ENCODE measurements at regions not wholly inside any gene's neighbourhood (a gene's known extent, or its start where the extent isn't known, plus 50 kb on each side); places are given as distances from the start of the nearest gene placed in this dataset.
"Not testable (repeated sequence)": the region's sequence is repeated elsewhere in the genome, so short reads cannot be mapped to it uniquely, and the experiment has no call there.

DNA sequence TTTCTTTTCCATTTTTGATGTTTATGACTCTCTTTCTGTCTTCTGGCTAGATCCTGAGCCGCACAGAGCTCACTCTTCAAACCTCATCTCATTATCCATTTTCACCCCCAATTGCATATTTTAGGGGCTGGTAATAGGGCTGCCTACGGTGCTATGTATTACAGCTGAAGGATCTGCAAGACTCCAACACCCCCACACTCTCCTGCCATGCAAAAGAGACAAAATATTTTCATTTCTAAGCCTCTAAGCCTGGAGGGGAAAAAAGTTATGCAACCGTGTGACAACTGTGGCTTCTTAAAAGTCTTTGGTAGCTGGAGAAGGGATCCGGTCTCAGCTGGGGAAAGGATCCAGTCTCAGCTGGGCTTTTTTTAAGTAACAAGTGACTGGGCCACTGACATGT is 311.6 kb downstream of the NPHP4 start:
- Mint-ChIP-seq H3K9me3 (peaks cover 5% of the 10 kb centered on the region), H3K4me3 (no peak overlapping the region), H3K27me3 (ENCODE audit: low read depth) (peaks cover 23% of the 10 kb centered on the region), H3K36me3 (ENCODE audit: low read depth) (no peaks in the 10 kb centered on the region), H3K27ac (no peak overlapping the region), H3K4me1 (peaks cover 18% of the 10 kb centered on the region)
- TF ChIP-seq, protein P1, sequence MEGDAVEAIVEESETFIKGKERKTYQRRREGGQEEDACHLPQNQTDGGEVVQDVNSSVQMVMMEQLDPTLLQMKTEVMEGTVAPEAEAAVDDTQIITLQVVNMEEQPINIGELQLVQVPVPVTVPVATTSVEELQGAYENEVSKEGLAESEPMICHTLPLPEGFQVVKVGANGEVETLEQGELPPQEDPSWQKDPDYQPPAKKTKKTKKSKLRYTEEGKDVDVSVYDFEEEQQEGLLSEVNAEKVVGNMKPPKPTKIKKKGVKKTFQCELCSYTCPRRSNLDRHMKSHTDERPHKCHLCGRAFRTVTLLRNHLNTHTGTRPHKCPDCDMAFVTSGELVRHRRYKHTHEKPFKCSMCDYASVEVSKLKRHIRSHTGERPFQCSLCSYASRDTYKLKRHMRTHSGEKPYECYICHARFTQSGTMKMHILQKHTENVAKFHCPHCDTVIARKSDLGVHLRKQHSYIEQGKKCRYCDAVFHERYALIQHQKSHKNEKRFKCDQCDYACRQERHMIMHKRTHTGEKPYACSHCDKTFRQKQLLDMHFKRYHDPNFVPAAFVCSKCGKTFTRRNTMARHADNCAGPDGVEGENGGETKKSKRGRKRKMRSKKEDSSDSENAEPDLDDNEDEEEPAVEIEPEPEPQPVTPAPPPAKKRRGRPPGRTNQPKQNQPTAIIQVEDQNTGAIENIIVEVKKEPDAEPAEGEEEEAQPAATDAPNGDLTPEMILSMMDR (IDR thresholded peaks at IDR 0.05; ENCODE audit: unreplicated experiment in 3 of 3) = no peak

DNA sequence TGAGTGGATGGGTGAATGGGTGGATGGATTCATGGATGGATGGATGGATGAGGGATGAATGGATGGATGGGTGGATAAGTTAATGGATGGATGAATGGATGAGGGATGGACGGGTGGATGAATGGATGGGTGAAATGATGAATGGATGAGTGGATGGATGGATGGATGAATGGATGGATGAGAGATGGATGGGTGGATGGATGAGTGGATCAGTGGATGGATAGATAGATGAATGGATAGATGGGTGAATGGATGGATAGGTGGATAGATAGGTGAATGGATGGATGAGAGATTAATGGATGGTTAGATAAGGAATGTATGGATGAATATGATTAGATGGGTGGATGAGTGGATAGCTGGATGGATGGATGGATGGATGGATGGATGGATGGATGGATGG is 313.5 kb downstream of the NPHP4 start:
- no peaks in the 10 kb centered on the region for H3K36me3 Mint-ChIP-seq (ENCODE audit: low read depth)
- H3K27me3 Mint-ChIP-seq (ENCODE audit: low read depth) = peaks cover 18% of the 10 kb centered on the region
- peaks cover 17% of the 10 kb centered on the region for H3K9me3 Mint-ChIP-seq
- H3K4me1 Mint-ChIP-seq = peaks cover 18% of the 10 kb centered on the region
- no peak overlapping the region for H3K27ac Mint-ChIP-seq
- no peak overlapping the region for H3K4me3 Mint-ChIP-seq
- TF ChIP-seq, protein P1 (IDR thresholded peaks at IDR 0.05; ENCODE audit: unreplicated experiment in 3 of 3) = no peak

DNA sequence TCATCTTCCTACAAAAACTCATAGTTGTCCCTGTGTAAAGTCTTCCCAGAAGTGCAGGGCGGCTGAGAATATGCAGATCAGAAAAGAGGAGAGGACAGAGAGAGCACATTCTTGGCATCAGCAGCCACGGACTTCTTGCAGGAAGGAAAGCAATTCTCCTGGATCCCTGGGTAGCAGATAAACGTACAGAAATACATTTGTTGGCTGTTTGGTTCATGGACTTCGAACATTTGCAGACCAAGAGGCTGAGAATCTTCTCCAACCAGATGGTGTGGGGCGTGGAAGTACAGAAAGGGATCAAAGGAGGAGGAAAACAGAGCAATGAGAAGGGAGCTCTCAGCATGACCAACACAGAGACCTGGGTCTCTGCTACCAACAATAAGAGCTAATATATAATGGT is 319.9 kb downstream of the NPHP4 start:
- not testable (repeated sequence) for H3K27ac Mint-ChIP-seq; H3K4me3 Mint-ChIP-seq; H3K36me3 Mint-ChIP-seq (ENCODE audit: low read depth); H3K4me1 Mint-ChIP-seq
- H3K9me3 Mint-ChIP-seq = peaks cover 40% of the 10 kb centered on the region
- peaks cover 11% of the 10 kb centered on the region for H3K27me3 Mint-ChIP-seq (ENCODE audit: low read depth)

DNA sequence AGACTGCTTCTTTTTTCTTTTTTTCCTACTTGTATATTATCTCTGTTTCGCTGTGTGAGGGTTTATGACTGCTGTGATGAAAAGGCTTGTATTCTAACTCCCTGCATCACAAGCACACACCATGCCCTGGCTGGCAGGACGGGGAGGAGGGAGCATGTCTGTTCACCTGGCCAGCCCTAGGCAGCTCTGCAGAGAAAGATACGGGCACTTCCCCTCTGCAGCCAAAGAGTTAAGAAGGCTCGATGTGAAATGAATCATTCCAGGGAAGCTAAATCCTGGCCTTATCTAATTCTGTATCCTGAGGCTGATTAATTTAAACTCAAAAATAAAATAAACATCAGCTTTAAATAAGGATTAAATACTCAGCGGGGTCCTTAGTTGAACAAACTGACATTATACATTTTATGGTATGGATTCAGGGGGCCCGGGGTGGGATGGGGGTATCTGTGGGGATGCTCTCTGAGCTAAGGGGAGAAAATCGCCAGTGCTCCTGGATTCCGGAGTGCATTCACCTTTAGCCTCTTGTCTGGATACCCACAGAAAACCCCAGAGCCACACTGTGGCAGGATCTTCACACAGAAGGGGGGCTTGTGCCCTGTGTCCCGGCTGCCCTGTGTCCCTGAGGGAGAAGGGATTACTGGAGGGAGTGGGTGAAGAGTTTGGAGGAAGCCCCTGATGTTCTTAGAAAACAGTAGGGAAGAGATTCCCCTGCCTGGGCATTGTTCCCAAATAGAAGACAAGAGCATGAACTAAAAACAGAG is 321.5 kb downstream of the NPHP4 start:
- Mint-ChIP-seq H3K27ac (no peak overlapping the region), H3K9me3 (peaks cover 40% of the 10 kb centered on the region), H3K36me3 (ENCODE audit: low read depth) (no peaks in the 10 kb centered on the region), H3K4me3 (no peak overlapping the region), H3K4me1 (no peaks in the 10 kb centered on the region), H3K27me3 (ENCODE audit: low read depth) (peaks cover 15% of the 10 kb centered on the region)
- TF ChIP-seq, protein P1 (IDR thresholded peaks at IDR 0.05; ENCODE audit: unreplicated experiment in 3 of 3) = no peak

DNA sequence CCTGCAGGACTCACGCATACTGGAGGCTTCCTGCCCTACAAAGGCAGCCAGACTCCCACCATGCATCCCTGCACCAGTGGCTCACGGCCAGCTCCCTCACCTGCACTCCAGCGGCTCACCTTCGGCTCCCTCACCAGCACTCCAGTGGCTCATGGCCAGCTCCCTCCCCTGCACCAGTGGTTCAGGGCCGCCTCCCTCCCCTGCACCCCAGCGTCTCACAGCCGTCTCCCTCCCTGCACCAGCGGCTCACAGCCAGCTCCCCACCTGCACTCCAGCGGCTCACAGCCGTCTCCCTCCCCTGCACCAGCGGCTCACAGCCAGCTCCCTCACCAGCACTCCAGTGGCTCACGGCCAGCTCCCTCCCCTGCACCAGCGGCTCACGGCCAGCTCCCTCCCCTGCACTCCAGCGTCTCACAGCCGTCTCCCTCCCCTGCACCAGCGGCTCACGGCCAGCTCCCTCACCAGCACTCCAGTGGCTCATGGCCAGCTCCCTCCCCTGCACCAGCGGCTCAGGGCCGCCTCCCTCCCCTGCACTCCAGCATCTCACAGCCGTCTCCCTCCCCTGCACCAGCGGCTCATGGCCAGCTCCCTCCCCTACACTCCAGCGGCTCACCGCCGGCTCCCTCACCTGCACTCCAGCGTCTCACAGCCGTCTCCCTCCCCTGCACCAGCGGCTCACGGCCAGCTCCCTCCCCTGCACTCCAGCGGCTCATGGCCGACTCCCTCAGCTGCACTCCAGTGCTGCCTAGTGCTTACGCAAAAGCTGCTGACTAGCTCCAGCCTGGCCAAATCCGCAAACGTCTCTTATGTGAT is 324.5 kb downstream of the NPHP4 start:
- H3K4me1 Mint-ChIP-seq = no peaks in the 10 kb centered on the region
- H3K36me3 Mint-ChIP-seq (ENCODE audit: low read depth) = no peaks in the 10 kb centered on the region
- TF ChIP-seq, protein P1 (IDR thresholded peaks at IDR 0.05; ENCODE audit: unreplicated experiment in 3 of 3) = no peak
- H3K4me3 Mint-ChIP-seq = no peak overlapping the region
- H3K9me3 Mint-ChIP-seq = peaks cover 27% of the 10 kb centered on the region
- H3K27ac Mint-ChIP-seq = no peak overlapping the region
- peaks cover 19% of the 10 kb centered on the region for H3K27me3 Mint-ChIP-seq (ENCODE audit: low read depth)

DNA sequence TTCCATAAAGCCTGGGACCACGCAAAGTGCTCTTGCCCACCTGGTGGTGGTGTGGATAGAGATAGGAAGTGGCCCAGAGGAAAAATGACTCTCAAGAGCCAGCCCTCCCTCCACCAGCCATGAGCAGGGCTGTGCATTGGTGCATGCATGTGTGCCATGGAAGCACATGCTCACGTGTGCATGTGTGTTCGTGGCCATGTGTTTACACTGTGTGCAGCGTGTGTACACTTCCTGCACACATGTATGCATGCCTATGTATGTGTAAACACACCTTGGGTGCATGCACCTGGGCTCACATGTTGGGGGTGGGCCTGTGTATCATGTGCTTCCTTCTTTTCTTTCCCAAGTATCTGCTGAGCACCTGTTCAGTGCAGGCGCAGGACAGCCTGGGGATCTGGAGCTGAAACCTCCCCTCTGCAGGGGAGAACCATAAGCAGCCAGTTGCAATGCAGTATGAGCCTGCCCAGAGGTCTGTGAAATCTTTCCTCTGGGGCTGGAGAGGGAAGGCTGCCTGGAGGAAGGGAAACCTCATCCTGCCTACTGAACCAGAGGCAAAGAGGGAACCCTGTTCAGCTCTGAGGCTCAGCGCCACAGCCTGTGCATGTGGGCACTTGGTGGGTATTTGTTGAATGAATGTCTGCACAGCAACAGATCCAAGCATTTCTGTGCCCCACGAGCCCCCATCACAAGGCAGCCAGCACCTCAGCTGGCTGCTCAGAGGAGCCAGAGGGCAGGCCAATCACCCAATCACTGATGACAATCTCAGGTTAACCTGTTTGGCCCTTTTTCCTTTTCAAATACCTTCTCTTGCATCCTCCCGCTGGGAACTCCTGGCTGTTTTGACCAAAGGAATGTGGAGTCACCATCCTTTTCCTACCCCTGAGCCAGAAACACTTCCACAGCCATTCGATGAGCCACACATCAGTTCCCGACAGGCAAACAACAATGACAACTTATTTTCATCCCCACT is 327.0 kb downstream of the NPHP4 start:
- Mint-ChIP-seq H3K36me3 (ENCODE audit: low read depth) (no peaks in the 10 kb centered on the region), H3K9me3 (peaks cover 13% of the 10 kb centered on the region), H3K4me3 (no peak overlapping the region), H3K4me1 (no peaks in the 10 kb centered on the region), H3K27me3 (ENCODE audit: low read depth) (peaks cover 18% of the 10 kb centered on the region), H3K27ac (no peak overlapping the region)
- TF ChIP-seq, protein P1 (IDR thresholded peaks at IDR 0.05; ENCODE audit: unreplicated experiment in 3 of 3) = no peak
